Activated T-cell treated with anti-CD3 and anti-CD28 coated beads, Interleukin-2, amount 50 U/mL, for 72 hours (primary cell): ENCODE measurements at regions not wholly inside any gene's neighbourhood (a gene's known extent, or its start where the extent isn't known, plus 50 kb on each side); places are given as distances from the start of the nearest gene placed in this dataset.

Source experiments
- ATAC-seq, 2 donors: fragments of 150-1000 bp; cut with Tn5 transposase; replicated peaks in 1 of 2; 2 replicates each; pipeline ENCODE4 v1.10.0; 2021; ENCODE audit warnings: moderate library complexity in 2 of 2, mild to moderate bottlenecking in 1 of 2
- DNase-seq, 2 donors: peaks; one replicate each; pipeline ENCODE4 v3.0.0; 2021 to 2022; ENCODE audit warnings: mixed read lengths in 1 of 2
- H3K27ac Mint-ChIP-seq: one replicate; pipeline ENCODE4 v1.8.0; 2022; ENCODE audit warnings: mild to moderate bottlenecking, moderate library complexity, mixed read lengths
- H3K27me3 Mint-ChIP-seq: one replicate; pipeline ENCODE4 v1.8.0; 2022; ENCODE audit warnings: low read depth, mixed read lengths
- H3K36me3 Mint-ChIP-seq, 2 donors: one replicate each; pipeline ENCODE4 v1.8.0; 2022; ENCODE audit warnings: mixed read lengths in 2 of 2, mild to moderate bottlenecking in 1 of 2; ENCODE audit not compliant: insufficient read depth in 2 of 2
- H3K4me1 Mint-ChIP-seq: one replicate; pipeline ENCODE4 v1.8.0; 2022; ENCODE audit warnings: low read depth, mixed read lengths
- H3K4me3 Mint-ChIP-seq, 2 donors: one replicate each; pipeline ENCODE4 v1.8.0; 2022; ENCODE audit warnings: mild to moderate bottlenecking in 2 of 2, mixed read lengths in 2 of 2, moderate library complexity in 2 of 2
- H3K9me3 Mint-ChIP-seq, 2 donors: one replicate each; pipeline ENCODE4 v1.8.0; 2022; ENCODE audit warnings: mixed read lengths in 2 of 2

GRCh38 chr14:105797546-105797945 is 271.2 kb downstream of the TMEM121 start:
- DNase-seq (no peak), ATAC-seq (no peak)
- Mint-ChIP-seq H3K4me1 (no peaks in the 10 kb centered on the region), H3K36me3 (peaks cover 0 to 2% of the 10 kb centered on the region in 2 donors), H3K27me3 (peaks cover 38% of the 10 kb centered on the region), H3K27ac (no peak overlapping the region), H3K4me3 (no peak overlapping the region), H3K9me3 (peaks cover 5 to 6% of the 10 kb centered on the region in 2 donors)

GRCh38 chr14:105805701-105806100 is 279.3 kb downstream of the TMEM121 start:
- Mint-ChIP-seq H3K4me1 (no peaks in the 10 kb centered on the region), H3K9me3 (peaks cover 6 to 13% of the 10 kb centered on the region in 2 donors), H3K36me3 (peaks cover 0 to 2% of the 10 kb centered on the region in 2 donors), H3K4me3 (no peak overlapping the region), H3K27ac (no peak overlapping the region), H3K27me3 (peaks cover 10% of the 10 kb centered on the region)
- DNase-seq (no peak), ATAC-seq (no peak)

DNA sequence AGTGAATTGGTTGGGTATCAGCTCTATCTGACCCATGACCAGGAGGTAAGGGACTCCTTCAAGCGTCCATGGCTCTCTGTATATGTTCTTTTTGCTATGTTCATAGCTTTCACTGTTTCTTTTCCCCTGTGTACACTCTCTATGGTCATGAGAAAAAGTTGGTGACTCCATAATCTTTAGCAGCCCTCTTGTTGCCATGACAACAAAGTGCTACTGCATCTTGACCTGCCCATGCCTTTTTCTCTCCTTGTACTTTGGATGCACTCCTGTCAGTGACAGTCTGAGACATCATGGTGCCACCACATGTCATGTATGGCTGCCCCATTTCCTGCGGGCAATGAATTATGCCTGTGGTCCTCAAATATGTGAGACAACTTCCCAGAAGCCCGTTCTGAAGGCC is 280.2 kb downstream of the TMEM121 start:
- peaks cover 7 to 11% of the 10 kb centered on the region in 2 donors for H3K9me3 Mint-ChIP-seq
- ATAC-seq, result no peak
- no peak overlapping the region for H3K4me3 Mint-ChIP-seq

GRCh38 chr14:105817971-105818711 is 291.8 kb downstream of the TMEM121 start:
- no peak overlapping the region for H3K27ac Mint-ChIP-seq
- H3K4me1 Mint-ChIP-seq, result no peaks in the 10 kb centered on the region
- H3K27me3 Mint-ChIP-seq, result peaks cover 15% of the 10 kb centered on the region
- DNase-seq (no peak), ATAC-seq (no peak)
- H3K9me3 Mint-ChIP-seq, result peaks cover 0 to 2% of the 10 kb centered on the region in 2 donors
- H3K36me3 Mint-ChIP-seq, result no peaks in the 10 kb centered on the region
- no peak overlapping the region for H3K4me3 Mint-ChIP-seq

More for the DNA sequence above, 280.2 kb downstream of the TMEM121 start:
- H3K36me3 Mint-ChIP-seq, result peaks cover 0 to 2% of the 10 kb centered on the region in 2 donors
- H3K4me1 Mint-ChIP-seq, result no peaks in the 10 kb centered on the region
- no peak overlapping the region for H3K27ac Mint-ChIP-seq
- DNase-seq, result no peak
- peaks cover 16% of the 10 kb centered on the region for H3K27me3 Mint-ChIP-seq

GRCh38 chr14:105818712-105819005 is 292.3 kb downstream of the TMEM121 start:
- DNase-seq (no peak), ATAC-seq (no peak)
- Mint-ChIP-seq H3K36me3 (no peaks in the 10 kb centered on the region), H3K27ac (no peak overlapping the region), H3K27me3 (peaks cover 15% of the 10 kb centered on the region), H3K4me3 (no peak overlapping the region), H3K9me3 (peaks cover 0 to 2% of the 10 kb centered on the region in 2 donors), H3K4me1 (no peaks in the 10 kb centered on the region)

DNA sequence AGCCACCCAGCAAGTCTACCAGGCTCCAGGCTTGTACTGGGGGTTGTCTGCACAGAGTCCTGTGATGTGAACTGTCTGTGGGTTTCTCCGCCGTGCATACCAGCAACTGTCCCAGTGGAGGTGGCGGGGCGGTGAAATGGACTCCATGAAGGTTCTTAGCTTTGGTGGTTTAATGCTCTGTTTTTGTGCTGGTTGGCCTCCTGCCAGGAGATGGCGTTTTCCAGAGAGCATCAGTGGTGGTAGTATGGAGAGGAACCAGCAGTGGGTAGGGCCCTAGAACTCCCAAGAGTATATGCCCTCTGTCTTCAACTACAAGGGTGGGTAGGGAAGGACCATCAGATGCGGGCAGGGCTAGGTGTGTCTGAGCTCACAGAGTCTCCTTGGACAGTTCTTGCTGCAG is 303.8 kb downstream of the TMEM121 start:
- no peaks in the 10 kb centered on the region for H3K9me3 Mint-ChIP-seq
- no peak for DNase-seq
- peaks cover 25% of the 10 kb centered on the region for H3K27me3 Mint-ChIP-seq
- H3K27ac Mint-ChIP-seq, result no peak overlapping the region
- ATAC-seq, result no peak
- no peaks in the 10 kb centered on the region for H3K4me1 Mint-ChIP-seq
- H3K4me3 Mint-ChIP-seq, result no peak overlapping the region
- H3K36me3 Mint-ChIP-seq, result no peaks in the 10 kb centered on the region

DNA sequence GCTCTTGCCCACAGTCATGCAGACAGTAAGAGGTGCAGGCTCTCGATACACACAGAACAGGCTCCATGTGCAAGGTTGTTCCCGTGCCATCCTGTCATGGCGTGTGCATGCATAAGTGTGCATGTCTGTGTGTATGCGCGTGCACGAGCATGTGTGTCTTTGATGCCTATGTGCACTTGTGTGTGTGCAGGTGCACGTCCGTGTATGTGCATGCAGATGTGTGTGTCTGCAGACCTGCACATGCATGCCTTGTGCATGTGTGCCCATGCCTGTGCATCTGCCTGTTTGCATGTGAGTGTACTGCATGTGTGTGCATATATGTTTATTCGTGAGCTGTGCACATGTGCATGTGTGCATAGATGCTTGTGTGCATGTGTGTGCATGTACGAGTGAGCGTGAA is 309.8 kb downstream of the TMEM121 start:
- H3K4me3 Mint-ChIP-seq, result no peak overlapping the region
- ATAC-seq (no peak), DNase-seq (no peak)
- no peaks in the 10 kb centered on the region for H3K4me1 Mint-ChIP-seq
- H3K36me3 Mint-ChIP-seq, result no peaks in the 10 kb centered on the region
- no peak overlapping the region for H3K27ac Mint-ChIP-seq
- H3K27me3 Mint-ChIP-seq, result peaks cover 4% of the 10 kb centered on the region
- H3K9me3 Mint-ChIP-seq, result no peaks in the 10 kb centered on the region

DNA sequence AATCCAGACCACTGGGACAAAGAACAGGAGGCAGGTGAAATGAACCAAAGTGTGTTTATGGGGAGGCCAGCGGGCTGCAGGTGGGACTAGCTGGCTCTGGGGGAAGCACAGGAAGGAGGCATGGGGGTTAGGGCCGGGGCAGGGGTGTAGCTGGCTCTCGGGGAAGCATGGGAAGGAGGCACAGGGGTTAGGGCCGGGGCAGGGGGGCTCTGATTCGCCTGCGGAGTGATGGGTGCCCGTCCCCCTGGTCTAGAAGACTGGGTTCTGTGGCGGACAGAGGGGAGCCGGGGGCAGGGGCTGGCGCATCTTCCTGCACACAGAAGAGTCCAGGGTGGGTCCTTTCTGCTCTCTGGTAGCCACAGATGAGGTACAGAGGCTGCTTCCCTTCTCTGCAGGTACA is 310.3 kb downstream of the TMEM121 start:
- Mint-ChIP-seq H3K4me1 (no peaks in the 10 kb centered on the region), H3K9me3 (no peaks in the 10 kb centered on the region), H3K36me3 (no peaks in the 10 kb centered on the region), H3K4me3 (no peak overlapping the region), H3K27me3 (no peaks in the 10 kb centered on the region), H3K27ac (no peak overlapping the region)
- no peak for DNase-seq
- ATAC-seq, result no peak

DNA sequence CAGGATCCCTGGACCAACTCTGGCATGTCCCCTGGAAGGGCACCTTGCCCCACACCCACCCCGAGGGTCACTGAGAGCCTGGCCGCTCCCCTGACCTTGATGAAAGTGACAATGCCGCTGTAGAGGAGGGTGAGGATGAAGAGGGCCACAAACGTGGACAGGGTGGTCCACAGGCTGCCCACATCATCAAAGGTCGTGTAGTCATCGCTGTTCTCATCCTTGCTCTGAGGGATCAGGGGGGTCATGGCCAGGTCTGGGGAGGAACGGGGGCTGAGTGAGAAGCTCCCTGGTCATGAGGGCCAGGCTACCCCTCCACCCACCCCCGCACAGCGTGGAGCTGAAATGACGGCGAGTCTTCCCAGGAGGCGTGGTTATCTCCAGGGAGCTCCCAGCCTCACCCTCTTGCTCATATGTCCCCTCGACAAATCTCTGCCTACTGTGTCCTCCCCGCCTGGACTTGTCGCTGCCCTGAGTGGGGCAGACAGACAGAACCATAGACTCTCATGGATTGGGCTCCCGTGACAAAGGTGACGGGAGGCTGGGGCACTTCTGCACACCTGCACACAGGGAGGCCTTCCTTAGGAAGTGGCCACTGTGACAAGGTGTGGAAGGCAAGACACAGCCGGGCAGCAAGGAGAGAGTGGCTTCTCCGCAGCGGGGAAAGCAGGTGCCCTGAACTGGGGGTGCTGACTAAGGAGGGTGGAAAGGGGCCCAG is 311.1 kb downstream of the TMEM121 start:
- H3K4me1 Mint-ChIP-seq, result no peaks in the 10 kb centered on the region
- DNase-seq (no peak), ATAC-seq (no peak)
- H3K27me3 Mint-ChIP-seq, result no peaks in the 10 kb centered on the region
- H3K9me3 Mint-ChIP-seq, result no peaks in the 10 kb centered on the region
- H3K4me3 Mint-ChIP-seq, result no peak overlapping the region
- H3K27ac Mint-ChIP-seq, result no peak overlapping the region
- H3K36me3 Mint-ChIP-seq, result no peaks in the 10 kb centered on the region

GRCh38 chr14:105838107-105838506 is 311.7 kb downstream of the TMEM121 start:
- DNase-seq, result no peak
- Mint-ChIP-seq H3K9me3 (no peaks in the 10 kb centered on the region), H3K4me3 (no peak overlapping the region), H3K36me3 (no peaks in the 10 kb centered on the region), H3K4me1 (no peaks in the 10 kb centered on the region), H3K27ac (no peak overlapping the region), H3K27me3 (no peaks in the 10 kb centered on the region)
- ATAC-seq, result no peak

DNA sequence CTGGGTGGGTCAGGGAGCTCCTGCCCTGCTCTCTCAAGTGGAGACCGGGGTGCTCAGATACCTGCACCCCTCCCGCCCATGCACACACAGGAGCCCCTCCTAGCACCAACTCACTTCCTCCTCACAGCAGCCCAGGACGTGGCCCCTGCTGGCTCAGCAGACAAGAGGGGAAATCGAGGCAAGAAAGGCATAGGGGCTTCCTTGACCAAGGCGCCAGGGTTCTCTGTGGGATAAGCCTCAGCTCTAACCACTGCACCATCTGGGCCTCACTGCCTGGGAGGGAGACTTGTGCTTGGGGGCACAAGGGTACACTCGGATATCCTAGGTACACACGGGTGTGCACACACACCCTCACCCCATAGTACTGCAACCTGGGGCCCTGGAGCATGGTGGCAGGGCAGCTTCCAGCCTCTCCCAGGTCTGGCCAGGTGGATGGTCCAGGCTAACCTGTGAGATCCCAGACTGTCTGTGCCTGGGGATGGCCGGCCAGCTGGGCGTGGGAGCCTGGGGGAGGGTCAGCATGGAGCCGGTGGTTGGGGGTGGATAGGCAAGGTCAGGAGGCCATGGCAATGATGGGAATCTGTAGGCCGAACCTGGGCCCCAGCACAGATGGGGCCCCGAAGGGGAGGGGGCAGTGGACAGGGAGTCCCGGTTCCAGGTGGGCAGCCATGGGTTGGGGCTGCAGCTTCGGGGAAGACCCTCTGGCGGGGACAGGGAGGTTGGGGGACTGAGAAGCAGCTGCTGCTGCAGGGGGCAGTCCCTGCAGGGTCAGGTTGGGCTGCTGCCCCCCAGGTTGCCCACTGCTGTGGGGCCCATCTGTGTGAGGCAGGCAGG is 312.4 kb downstream of the TMEM121 start:
- DNase-seq (no peak), ATAC-seq (no peak)
- Mint-ChIP-seq H3K27ac (no peak overlapping the region), H3K4me1 (no peaks in the 10 kb centered on the region), H3K27me3 (no peaks in the 10 kb centered on the region), H3K9me3 (no peaks in the 10 kb centered on the region), H3K36me3 (no peaks in the 10 kb centered on the region), H3K4me3 (no peak overlapping the region)

- DNase-seq (no peak), ATAC-seq (no peak)
- Mint-ChIP-seq H3K27me3 (no peaks in the 10 kb centered on the region), H3K27ac (no peak overlapping the region), H3K9me3 (no peaks in the 10 kb centered on the region), H3K4me3 (no peak overlapping the region), H3K36me3 (no peaks in the 10 kb centered on the region), H3K4me1 (no peaks in the 10 kb centered on the region)
These were observed 313.3 kb downstream of the TMEM121 start for GRCh38 chr14:105839425-105840265.
